ENCODE measurements at regions not wholly inside any gene's neighbourhood (a gene's known extent, or its start where the extent isn't known, plus 50 kb on each side); places are given as distances from the start of the nearest gene placed in this dataset.

- ChIA-PET RAD21 (ENCODE audit: unreplicated experiment) (interaction anchor here (3.0 kb wide), 1 partner anchor 159 kb away, joined by 7 read pairs; no protein-coding TSS in a partner anchor), SMC1A (ENCODE audit: uncharacterized antibody, unreplicated experiment) (interaction anchor here (0.8 to 1.4 kb wide), 3 partner anchors 10 to 21 kb away, joined by 3 read pairs; no protein-coding TSS in a partner anchor), CTCF (interaction anchor here (1.0 to 6.8 kb wide), 3 partner anchors 12 to 158 kb away, joined by 3 to 72 read pairs (median 43); no protein-coding TSS in a partner anchor), POLR2A (no interaction called here)
- Histone ChIP-seq H3K27me3 (replicated peaks in 1 of 2; ENCODE audit: control insufficient read depth in 2 of 2, insufficient read depth in 2 of 2, low read length in 1 of 2) (no peaks in the 10 kb centered on the region), H3K27ac (ENCODE audit: control insufficient read depth, insufficient read depth) (no peak overlapping the region), H3K4me2 (ENCODE audit: control insufficient read depth, insufficient read depth) (no peak overlapping the region), H3K4me1 (ENCODE audit: control insufficient read depth, insufficient read depth, low read length) (no peaks in the 10 kb centered on the region; the same call in 1 of the 2 replicates), H2AFZ (ENCODE audit: control insufficient read depth, low read depth, low read length) (no peak overlapping the region), H3K79me2 (ENCODE audit: control insufficient read depth, insufficient read depth, low read length) (no peaks in the 10 kb centered on the region), H3K9me3 (replicated peaks; ENCODE audit: control insufficient read depth, insufficient read depth, low read length) (no peaks in the 10 kb centered on the region), H3K4me3 (no peak overlapping the region), H4K20me1 (ENCODE audit: control insufficient read depth, insufficient read depth) (no peaks in the 10 kb centered on the region), H3K9ac (ENCODE audit: control insufficient read depth, insufficient read depth, low read length) (no peak overlapping the region), H3K36me3 (ENCODE audit: control insufficient read depth in 2 of 2, insufficient read depth in 2 of 2, low read length in 1 of 2) (no peaks in the 10 kb centered on the region)
- WGBS (ENCODE audit: insufficient coverage, insufficient replicate concordance, low lambda C conversion rate, missing lambda C conversion rate): 25% methylated on average over 8 of the region's 8 CpGs
- DNase-seq (ENCODE audit: low read depth, low spot score) (no peak), FAIRE-seq (no peak), ATAC-seq (peak; percentile 18; the same call in 2 of the 3 replicates)
- intact Hi-C loops (cut with micrococcal nuclease; ENCODE audit: unreplicated experiment): no loop called here
- no TSS peak for BruUV-seq (replicated peaks)
- in situ Hi-C loops (cut with MboI): loop anchor here (10.0 kb wide), 1 partner anchor 987 kb away; no protein-coding TSS in a partner anchor
- TF ChIP-seq SREBF1 (IDR thresholded peaks at IDR 0.05; ENCODE audit: low read length) (no peak), PKNOX1 (IDR thresholded peaks at IDR 0.05) (peak; percentile 83)
These were observed 62.4 kb upstream of the POU2AF1 start for GRCh38 chr11:111441443-111441842.

- Histone ChIP-seq H3K27me3 (replicated peaks in 1 of 2; ENCODE audit: control insufficient read depth in 2 of 2, insufficient read depth in 2 of 2, low read length in 1 of 2) (no peaks in the 10 kb centered on the region), H3K9me3 (replicated peaks; ENCODE audit: control insufficient read depth, insufficient read depth, low read length) (no peaks in the 10 kb centered on the region), H3K4me2 (ENCODE audit: control insufficient read depth, insufficient read depth) (no peak overlapping the region), H4K20me1 (ENCODE audit: control insufficient read depth, insufficient read depth) (no peaks in the 10 kb centered on the region), H3K36me3 (ENCODE audit: control insufficient read depth in 2 of 2, insufficient read depth in 2 of 2, low read length in 1 of 2) (no peaks in the 10 kb centered on the region), H3K79me2 (ENCODE audit: control insufficient read depth, insufficient read depth, low read length) (no peaks in the 10 kb centered on the region), H3K9ac (ENCODE audit: control insufficient read depth, insufficient read depth, low read length) (no peak overlapping the region), H3K27ac (ENCODE audit: control insufficient read depth, insufficient read depth) (no peak overlapping the region), H3K4me3 (no peak overlapping the region), H3K4me1 (ENCODE audit: control insufficient read depth, insufficient read depth, low read length) (no peaks in the 10 kb centered on the region; the same call in 1 of the 2 replicates), H2AFZ (ENCODE audit: control insufficient read depth, low read depth, low read length) (no peak overlapping the region)
- DNase-seq (ENCODE audit: low read depth, low spot score): no peak
- no TSS peak for BruUV-seq (replicated peaks)
- 55% methylated on average over 5 of the region's 5 CpGs for WGBS (ENCODE audit: insufficient coverage, insufficient replicate concordance, low lambda C conversion rate, missing lambda C conversion rate)
- FAIRE-seq: no peak
- ChIA-PET RAD21 (ENCODE audit: unreplicated experiment) (interaction anchor here (0.9 to 3.0 kb wide), 2 partner anchors 11 to 158 kb away, joined by 3 to 7 read pairs; no protein-coding TSS in a partner anchor), CTCF (interaction anchor here (0.8 to 6.8 kb wide), 4 partner anchors 9 to 157 kb away, joined by 3 to 72 read pairs (median 23); no protein-coding TSS in a partner anchor), SMC1A (ENCODE audit: uncharacterized antibody, unreplicated experiment) (interaction anchor here (1.1 to 4.4 kb wide), 6 partner anchors 9 to 158 kb away, joined by 3 to 33 read pairs (median 6); no protein-coding TSS in a partner anchor), POLR2A (interaction anchor here (1.7 to 2.7 kb wide), 2 partner anchors 9 to 12 kb away, joined by 3 to 13 read pairs; no protein-coding TSS in a partner anchor)
- intact Hi-C loops (cut with micrococcal nuclease; ENCODE audit: unreplicated experiment): no loop called here
- no peak for ATAC-seq
- in situ Hi-C loops (cut with MboI): loop anchor here (10.0 kb wide), 1 partner anchor 986 kb away; no protein-coding TSS in a partner anchor
- TF ChIP-seq HCFC1 (IDR thresholded peaks at IDR 0.05; ENCODE audit: low read length): no peak
- TF ChIP-seq TCF3 (IDR thresholded peaks at IDR 0.05; ENCODE audit: borderline replicate concordance, insufficient read depth, low read depth, low read length): no peak
- TF ChIP-seq, protein P1, sequence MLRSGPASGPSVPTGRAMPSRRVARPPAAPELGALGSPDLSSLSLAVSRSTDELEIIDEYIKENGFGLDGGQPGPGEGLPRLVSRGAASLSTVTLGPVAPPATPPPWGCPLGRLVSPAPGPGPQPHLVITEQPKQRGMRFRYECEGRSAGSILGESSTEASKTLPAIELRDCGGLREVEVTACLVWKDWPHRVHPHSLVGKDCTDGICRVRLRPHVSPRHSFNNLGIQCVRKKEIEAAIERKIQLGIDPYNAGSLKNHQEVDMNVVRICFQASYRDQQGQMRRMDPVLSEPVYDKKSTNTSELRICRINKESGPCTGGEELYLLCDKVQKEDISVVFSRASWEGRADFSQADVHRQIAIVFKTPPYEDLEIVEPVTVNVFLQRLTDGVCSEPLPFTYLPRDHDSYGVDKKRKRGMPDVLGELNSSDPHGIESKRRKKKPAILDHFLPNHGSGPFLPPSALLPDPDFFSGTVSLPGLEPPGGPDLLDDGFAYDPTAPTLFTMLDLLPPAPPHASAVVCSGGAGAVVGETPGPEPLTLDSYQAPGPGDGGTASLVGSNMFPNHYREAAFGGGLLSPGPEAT (IDR thresholded peaks at IDR 0.05; ENCODE audit: low read depth): no peak
- TF ChIP-seq, protein P2, sequence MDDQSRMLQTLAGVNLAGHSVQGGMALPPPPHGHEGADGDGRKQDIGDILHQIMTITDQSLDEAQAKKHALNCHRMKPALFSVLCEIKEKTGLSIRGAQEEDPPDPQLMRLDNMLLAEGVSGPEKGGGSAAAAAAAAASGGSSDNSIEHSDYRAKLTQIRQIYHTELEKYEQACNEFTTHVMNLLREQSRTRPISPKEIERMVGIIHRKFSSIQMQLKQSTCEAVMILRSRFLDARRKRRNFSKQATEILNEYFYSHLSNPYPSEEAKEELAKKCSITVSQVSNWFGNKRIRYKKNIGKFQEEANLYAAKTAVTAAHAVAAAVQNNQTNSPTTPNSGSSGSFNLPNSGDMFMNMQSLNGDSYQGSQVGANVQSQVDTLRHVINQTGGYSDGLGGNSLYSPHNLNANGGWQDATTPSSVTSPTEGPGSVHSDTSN (IDR thresholded peaks at IDR 0.05; ENCODE audit: insufficient replicate concordance, low read depth, low read length): no peak
- TF ChIP-seq DPF2 (IDR thresholded peaks at IDR 0.05): no peak
- TF ChIP-seq YY1 (IDR thresholded peaks at IDR 0.05; ENCODE audit: low read depth, low read length): no peak
- TF ChIP-seq RFX5 (IDR thresholded peaks at IDR 0.05; ENCODE audit: low read depth, low read length): no peak
These were observed 61.5 kb upstream of the POU2AF1 start for GRCh38 chr11:111440416-111441205.
